ENCODE measurements at regions not wholly inside any gene's neighbourhood (a gene's known extent, or its start where the extent isn't known, plus 50 kb on each side); places are given as distances from the start of the nearest gene placed in this dataset.

- DNase-seq = no peak
These were observed 616.3 kb downstream of the EPHA4 start for GRCh38 chr2:220955776-220956175.

- no peak for DNase-seq
These were observed 615.7 kb downstream of the EPHA4 start for GRCh38 chr2:220956429-220956828.

GRCh38 chr2:220959391-220959802, 612.7 kb downstream of the EPHA4 start:
- DNase-seq = no peak

- no peak for DNase-seq
These were observed 610.8 kb downstream of the EPHA4 start for GRCh38 chr2:220961143-220961860.

GRCh38 chr2:220962556-220962955, 609.5 kb downstream of the EPHA4 start:
- no peak for DNase-seq

GRCh38 chr2:220963076-220963475, 609.0 kb downstream of the EPHA4 start:
- DNase-seq = no peak

GRCh38 chr2:220963930-220964329, 608.2 kb downstream of the EPHA4 start:
- DNase-seq = no peak

GRCh38 chr2:220966636-220967035, 605.5 kb downstream of the EPHA4 start:
- no peak for DNase-seq

GRCh38 chr2:220969348-220969747, 602.8 kb downstream of the EPHA4 start:
- no peak for DNase-seq

- DNase-seq = no peak
These were observed 591.0 kb downstream of the EPHA4 start for GRCh38 chr2:220980966-220981675.

- no peak for DNase-seq
These were observed 590.2 kb downstream of the EPHA4 start for GRCh38 chr2:220981926-220982325.

GRCh38 chr2:220985561-220985960, 586.5 kb downstream of the EPHA4 start:
- no peak for DNase-seq

- no peak for DNase-seq
These were observed 584.3 kb downstream of the EPHA4 start for GRCh38 chr2:220987839-220988238.

GRCh38 chr2:220991972-220992371, 580.1 kb downstream of the EPHA4 start:
- DNase-seq = no peak

- DNase-seq = no peak
These were observed 577.3 kb downstream of the EPHA4 start for GRCh38 chr2:220994846-220995245.

- no peak for DNase-seq
These were observed 576.5 kb downstream of the EPHA4 start for GRCh38 chr2:220995581-220995980.

GRCh38 chr2:220998156-220998555, 573.9 kb downstream of the EPHA4 start:
- no peak for DNase-seq

GRCh38 chr2:220999356-220999755, 572.7 kb downstream of the EPHA4 start:
- no peak for DNase-seq

GRCh38 chr2:221001381-221001801, 570.7 kb downstream of the EPHA4 start:
- DNase-seq = no peak

- no peak for DNase-seq
These were observed 569.9 kb downstream of the EPHA4 start for GRCh38 chr2:221002101-221002685.

GRCh38 chr2:221005338-221005737, 566.8 kb downstream of the EPHA4 start:
- no peak for DNase-seq

- no peak for DNase-seq
These were observed 566.0 kb downstream of the EPHA4 start for GRCh38 chr2:221006084-221006483.

- no peak for DNase-seq
These were observed 555.6 kb downstream of the EPHA4 start for GRCh38 chr2:221016551-221016950.

GRCh38 chr2:221018262-221018661, 553.8 kb downstream of the EPHA4 start:
- DNase-seq = no peak
